Astrocyte (in vitro differentiated cells and primary cell): ENCODE measurements at regions not wholly inside any gene's neighbourhood (a gene's known extent, or its start where the extent isn't known, plus 50 kb on each side); places are given as distances from the start of the nearest gene placed in this dataset.
"Not testable (repeated sequence)": the region's sequence is repeated elsewhere in the genome, so short reads cannot be mapped to it uniquely, and the experiment has no call there.

Experiments
- DNase-seq: peaks from one replicate; pipeline ENCODE4 v3.0.0-alpha.2; 2010; ENCODE audit warnings: low read depth
- FAIRE-seq: peaks from 2 replicates; lab custom pipeline; 2011; peaks lifted over from hg19 to GRCh38; lab: Jason Lieb, UNC
- H2AFZ ChIP-seq: 2 replicates; pipeline ENCODE4 v1.6.0; 2012; ENCODE audit warnings: low read depth, low read length, inconsistent platforms
- H3K27ac ChIP-seq: 2 replicates; pipeline ENCODE4 v1.5.1; 2011; ENCODE audit warnings: low read depth, low read length, inconsistent platforms
- H3K27me3 ChIP-seq: 2 replicates; pipeline ENCODE4 v1.6.0; 2011; ENCODE audit warnings: low read length, inconsistent platforms; ENCODE audit not compliant: insufficient read depth
- H3K36me3 ChIP-seq: 2 replicates; pipeline ENCODE4 v1.5.1; 2011; ENCODE audit warnings: low read length, inconsistent platforms; ENCODE audit not compliant: insufficient read depth
- H3K4me1 ChIP-seq: 2 replicates; pipeline ENCODE4 v1.5.1; 2011; ENCODE audit warnings: low read length, inconsistent platforms; ENCODE audit not compliant: insufficient read depth
- H3K4me2 ChIP-seq: 2 replicates; pipeline ENCODE4 v1.6.0; 2012; ENCODE audit warnings: low read length, inconsistent platforms
- H3K4me3 ChIP-seq: 2 replicates; pipeline ENCODE4 v1.5.1; 2011; ENCODE audit warnings: low read depth, mild to moderate bottlenecking, low read length, inconsistent platforms; ENCODE audit not compliant: insufficient read depth
- H3K79me2 ChIP-seq: 2 replicates; pipeline ENCODE4 v1.6.0; 2012; ENCODE audit warnings: mild to moderate bottlenecking, low read length, inconsistent platforms; ENCODE audit not compliant: insufficient read depth
- H3K9ac ChIP-seq: 2 replicates; pipeline ENCODE4 v1.6.0; 2012; ENCODE audit warnings: mild to moderate bottlenecking, low read length, inconsistent platforms
- H3K9me3 ChIP-seq: 2 replicates; pipeline ENCODE4 v1.5.1; 2012; ENCODE audit warnings: low read depth, mild to moderate bottlenecking, low read length, inconsistent platforms; ENCODE audit not compliant: insufficient read depth
- H4K20me1 ChIP-seq: 2 replicates; pipeline ENCODE4 v1.6.0; 2012; ENCODE audit warnings: low read length, inconsistent platforms; ENCODE audit not compliant: insufficient read depth
- H3K27ac Mint-ChIP-seq: one replicate; pipeline ENCODE4 v1.8.0; 2021; ENCODE audit warnings: mild to moderate bottlenecking, mixed read lengths; ENCODE audit not compliant: unreplicated experiment
- H3K27me3 Mint-ChIP-seq: one replicate; pipeline ENCODE4 v1.8.0; 2021; ENCODE audit warnings: low read depth, mixed read lengths; ENCODE audit not compliant: unreplicated experiment
- H3K36me3 Mint-ChIP-seq: one replicate; pipeline ENCODE4 v1.8.0; 2021; ENCODE audit warnings: low read depth, mixed read lengths; ENCODE audit not compliant: unreplicated experiment
- H3K4me1 Mint-ChIP-seq: one replicate; pipeline ENCODE4 v1.8.0; 2021; ENCODE audit warnings: low read depth, mixed read lengths; ENCODE audit not compliant: unreplicated experiment
- H3K4me3 Mint-ChIP-seq: one replicate; pipeline ENCODE4 v1.8.0; 2021; ENCODE audit warnings: mild to moderate bottlenecking, moderate library complexity, mixed read lengths; ENCODE audit not compliant: unreplicated experiment
- H3K9me3 Mint-ChIP-seq: one replicate; pipeline ENCODE4 v1.8.0; 2021; ENCODE audit warnings: mild to moderate bottlenecking, mixed read lengths; ENCODE audit not compliant: unreplicated experiment

GRCh38 chr22:16679191-16679834 lies 86.7 kb upstream of the CCT8L2 start:
- not testable (repeated sequence) for H3K27ac ChIP-seq, H4K20me1 ChIP-seq, H3K9me3 Mint-ChIP-seq, H2AFZ ChIP-seq, H3K27ac Mint-ChIP-seq, H3K4me1 ChIP-seq, H3K9ac ChIP-seq, H3K4me1 Mint-ChIP-seq, DNase-seq, H3K4me2 ChIP-seq, H3K36me3 Mint-ChIP-seq, H3K9me3 ChIP-seq, H3K4me3 ChIP-seq, H3K27me3 Mint-ChIP-seq, H3K36me3 ChIP-seq, H3K4me3 Mint-ChIP-seq, H3K79me2 ChIP-seq, H3K27me3 ChIP-seq
- peak; percentile 23 for FAIRE-seq

- H3K4me3 ChIP-seq, H3K27me3 ChIP-seq, H3K27ac ChIP-seq, FAIRE-seq, H3K4me1 ChIP-seq, H3K9me3 ChIP-seq, H3K36me3 Mint-ChIP-seq, H3K4me3 Mint-ChIP-seq, H3K27me3 Mint-ChIP-seq, H4K20me1 ChIP-seq, H3K4me1 Mint-ChIP-seq, H2AFZ ChIP-seq, H3K9ac ChIP-seq, DNase-seq, H3K27ac Mint-ChIP-seq, H3K36me3 ChIP-seq, H3K9me3 Mint-ChIP-seq, H3K79me2 ChIP-seq, H3K4me2 ChIP-seq: not testable (repeated sequence)
Measured at GRCh38 chr22:16673433-16673832, 80.8 kb upstream of the CCT8L2 start.

- not testable (repeated sequence) for H3K36me3 Mint-ChIP-seq, H3K4me3 Mint-ChIP-seq
Measured at GRCh38 chr22:16665610-16666009, 73.0 kb upstream of the CCT8L2 start.

GRCh38 chr22:16662330-16662729 lies 69.7 kb upstream of the CCT8L2 start:
- DNase-seq = not testable (repeated sequence)

More at GRCh38 chr22:16665610-16666009, 73.0 kb upstream of the CCT8L2 start:
- H3K9me3 Mint-ChIP-seq, H3K27me3 Mint-ChIP-seq, H3K4me2 ChIP-seq, H3K27me3 ChIP-seq, H3K9ac ChIP-seq, DNase-seq, H3K4me3 ChIP-seq, H3K27ac Mint-ChIP-seq, H3K4me1 ChIP-seq, H3K36me3 ChIP-seq, H3K27ac ChIP-seq, H4K20me1 ChIP-seq, H3K79me2 ChIP-seq, H2AFZ ChIP-seq, FAIRE-seq, H3K9me3 ChIP-seq, H3K4me1 Mint-ChIP-seq: not testable (repeated sequence)

GRCh38 chr22:16660989-16661388 lies 68.4 kb upstream of the CCT8L2 start:
- H3K4me3 ChIP-seq, H3K4me1 ChIP-seq, DNase-seq, FAIRE-seq, H3K9me3 ChIP-seq, H4K20me1 ChIP-seq, H3K4me1 Mint-ChIP-seq, H3K27ac Mint-ChIP-seq, H3K79me2 ChIP-seq, H3K9me3 Mint-ChIP-seq, H3K9ac ChIP-seq, H3K4me2 ChIP-seq, H3K36me3 ChIP-seq, H3K36me3 Mint-ChIP-seq, H3K4me3 Mint-ChIP-seq, H2AFZ ChIP-seq, H3K27ac ChIP-seq, H3K27me3 ChIP-seq, H3K27me3 Mint-ChIP-seq: not testable (repeated sequence)

More at GRCh38 chr22:16662330-16662729, 69.7 kb upstream of the CCT8L2 start:
- not testable (repeated sequence) for H3K79me2 ChIP-seq, H3K4me2 ChIP-seq, H3K9me3 ChIP-seq, H3K27ac Mint-ChIP-seq, H2AFZ ChIP-seq, H3K9me3 Mint-ChIP-seq, H3K9ac ChIP-seq, H3K4me3 ChIP-seq, H3K27ac ChIP-seq, H3K36me3 Mint-ChIP-seq, H4K20me1 ChIP-seq, H3K36me3 ChIP-seq, H3K4me1 ChIP-seq, H3K27me3 Mint-ChIP-seq, H3K4me1 Mint-ChIP-seq, FAIRE-seq, H3K4me3 Mint-ChIP-seq, H3K27me3 ChIP-seq

- H3K79me2 ChIP-seq, H3K4me1 Mint-ChIP-seq, H3K4me2 ChIP-seq, DNase-seq, H3K27me3 Mint-ChIP-seq, H3K4me1 ChIP-seq, H3K9me3 Mint-ChIP-seq, H3K4me3 ChIP-seq, H3K36me3 ChIP-seq, FAIRE-seq, H2AFZ ChIP-seq, H3K4me3 Mint-ChIP-seq, H3K9ac ChIP-seq, H3K27ac Mint-ChIP-seq, H3K27me3 ChIP-seq, H4K20me1 ChIP-seq, H3K27ac ChIP-seq, H3K36me3 Mint-ChIP-seq, H3K9me3 ChIP-seq: not testable (repeated sequence)
Measured at GRCh38 chr22:16660570-16660969, 68.0 kb upstream of the CCT8L2 start.
